ENCODE measurements at regions not wholly inside any gene's neighbourhood (a gene's known extent, or its start where the extent isn't known, plus 50 kb on each side); places are given as distances from the start of the nearest gene placed in this dataset.
"Not testable (repeated sequence)": the region's sequence is repeated elsewhere in the genome, so short reads cannot be mapped to it uniquely, and the experiment has no call there.

- H3K4me3 ChIP-seq (ENCODE audit: low read depth, low read length), result no peak overlapping the region
- no peak for DNase-seq (ENCODE audit: low read depth)
- TF ChIP-seq, protein P1, sequence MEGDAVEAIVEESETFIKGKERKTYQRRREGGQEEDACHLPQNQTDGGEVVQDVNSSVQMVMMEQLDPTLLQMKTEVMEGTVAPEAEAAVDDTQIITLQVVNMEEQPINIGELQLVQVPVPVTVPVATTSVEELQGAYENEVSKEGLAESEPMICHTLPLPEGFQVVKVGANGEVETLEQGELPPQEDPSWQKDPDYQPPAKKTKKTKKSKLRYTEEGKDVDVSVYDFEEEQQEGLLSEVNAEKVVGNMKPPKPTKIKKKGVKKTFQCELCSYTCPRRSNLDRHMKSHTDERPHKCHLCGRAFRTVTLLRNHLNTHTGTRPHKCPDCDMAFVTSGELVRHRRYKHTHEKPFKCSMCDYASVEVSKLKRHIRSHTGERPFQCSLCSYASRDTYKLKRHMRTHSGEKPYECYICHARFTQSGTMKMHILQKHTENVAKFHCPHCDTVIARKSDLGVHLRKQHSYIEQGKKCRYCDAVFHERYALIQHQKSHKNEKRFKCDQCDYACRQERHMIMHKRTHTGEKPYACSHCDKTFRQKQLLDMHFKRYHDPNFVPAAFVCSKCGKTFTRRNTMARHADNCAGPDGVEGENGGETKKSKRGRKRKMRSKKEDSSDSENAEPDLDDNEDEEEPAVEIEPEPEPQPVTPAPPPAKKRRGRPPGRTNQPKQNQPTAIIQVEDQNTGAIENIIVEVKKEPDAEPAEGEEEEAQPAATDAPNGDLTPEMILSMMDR (conservative IDR thresholded peaks at IDR 0.05; ENCODE audit: low read depth, low read length), result no peak
Observed at GRCh38 chr14:95770777-95771176, 56.9 kb upstream of the TCL1A start.

- no peak for DNase-seq (ENCODE audit: low read depth)
- TF ChIP-seq, protein P1 (conservative IDR thresholded peaks at IDR 0.05; ENCODE audit: low read depth, low read length), result no peak
Observed at GRCh38 chr14:95769976-95770375, 56.1 kb upstream of the TCL1A start.

GRCh38 chr14:95769431-95769830 lies 55.5 kb upstream of the TCL1A start:
- H3K4me3 ChIP-seq (ENCODE audit: low read depth, low read length); DNase-seq (ENCODE audit: low read depth): not testable (repeated sequence)

More at GRCh38 chr14:95769976-95770375, 56.1 kb upstream of the TCL1A start:
- no peak overlapping the region for H3K4me3 ChIP-seq (ENCODE audit: low read depth, low read length)

DNA sequence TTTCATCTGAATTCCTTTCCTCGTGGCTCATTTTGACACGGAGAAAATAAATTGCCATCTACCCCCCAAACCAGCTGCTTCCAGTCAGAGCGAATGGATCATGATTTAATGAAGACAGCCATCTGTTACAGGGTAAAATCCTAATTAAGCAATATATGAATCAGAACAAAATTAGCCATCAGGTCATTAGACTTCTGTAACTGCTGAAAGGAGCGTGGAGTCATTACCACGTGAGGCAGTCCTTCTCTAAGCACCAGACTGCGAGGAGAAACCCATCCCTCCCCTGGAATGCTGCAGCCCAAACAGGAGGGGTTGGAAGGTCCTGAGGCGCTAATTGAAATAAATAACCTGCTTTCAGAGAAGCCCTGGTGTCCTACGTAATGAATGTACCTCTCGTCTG lies 51.1 kb upstream of the TCL1A start:
- TF ChIP-seq, protein P1 (conservative IDR thresholded peaks at IDR 0.05; ENCODE audit: low read depth, low read length), result no peak
- no peak overlapping the region for H3K4me3 ChIP-seq (ENCODE audit: low read depth, low read length)
- no peak for DNase-seq (ENCODE audit: low read depth)

- TF ChIP-seq, protein P1 (conservative IDR thresholded peaks at IDR 0.05; ENCODE audit: low read depth, low read length), result no peak
- H3K4me3 ChIP-seq (ENCODE audit: low read depth, low read length), result no peak overlapping the region
- no peak for DNase-seq (ENCODE audit: low read depth)
Observed at GRCh38 chr14:95763875-95764274, 50.0 kb upstream of the TCL1A start.

Data from choroid plexus epithelial cell (primary cell).